SJCRH30 (cell line): ENCODE measurements at regions not wholly inside any gene's neighbourhood (a gene's known extent, or its start where the extent isn't known, plus 50 kb on each side); places are given as distances from the start of the nearest gene placed in this dataset.

Experiments used
- DNase-seq, 2 experiments: peaks; one replicate each; pipeline ENCODE4 v3.0.0-alpha.2; 2015 to 2020
- H3K27ac ChIP-seq: fragments of 250-450 bp; sonication (Bioruptor Pico); 2 replicates; pipeline ENCODE4 v1.5.1; 2020; ENCODE audit warnings: mild to moderate bottlenecking, moderate library complexity
- H3K27me3 ChIP-seq: fragments of 250-450 bp; sonication (Bioruptor Pico); 2 replicates; pipeline ENCODE4 v1.5.1; 2020; ENCODE audit warnings: mild to moderate bottlenecking, moderate library complexity
- H3K36me3 ChIP-seq: fragments of 250-450 bp; sonication (Bioruptor Pico); 2 replicates; pipeline ENCODE4 v1.5.1; 2020; ENCODE audit warnings: mild to moderate bottlenecking, moderate library complexity
- H3K4me1 ChIP-seq: fragments of 250-450 bp; sonication (Bioruptor Pico); 2 replicates; pipeline ENCODE4 v1.5.1; 2020; ENCODE audit warnings: mild to moderate bottlenecking, moderate library complexity
- H3K4me3 ChIP-seq: fragments of 250-450 bp; sonication (Bioruptor Pico); 2 replicates; pipeline ENCODE4 v1.5.1; 2020; ENCODE audit warnings: mild to moderate bottlenecking, moderate library complexity
- H3K9me3 ChIP-seq: fragments of 250-450 bp; sonication (Bioruptor Pico); replicated peaks from 2 replicates; pipeline ENCODE4 v1.5.1; 2020; ENCODE audit warnings: mild to moderate bottlenecking, moderate library complexity

DNA sequence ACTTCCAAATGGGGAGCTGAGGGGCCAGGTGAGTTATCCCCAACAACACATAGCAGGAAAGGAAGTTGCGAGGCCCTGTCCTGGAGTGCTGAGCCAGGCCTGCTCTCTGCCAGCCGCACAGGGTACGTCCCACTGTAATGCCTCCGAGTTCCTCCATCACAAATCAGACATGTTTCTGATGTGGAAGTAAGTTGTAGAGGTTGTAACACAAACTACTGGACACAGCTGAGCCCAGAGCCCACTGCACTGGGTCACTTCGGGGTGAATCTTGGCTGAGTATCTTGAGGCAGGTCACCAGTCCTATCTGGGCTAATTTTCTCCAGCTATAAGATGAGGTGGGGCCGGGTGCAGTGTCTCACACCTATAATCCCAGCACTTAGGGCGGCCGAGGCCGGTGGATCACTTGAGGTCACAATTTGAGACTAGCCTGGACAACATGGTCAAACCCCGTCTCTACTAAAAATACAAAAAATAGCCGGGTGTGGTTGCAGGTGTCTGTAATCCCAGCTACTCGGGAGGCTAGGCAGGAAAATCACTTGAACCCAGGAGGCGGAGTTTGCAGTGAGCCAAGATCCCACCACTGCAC lies 100.8 kb upstream of the CDH5 start:
- no peak for DNase-seq
- Histone ChIP-seq H3K27ac (no peak overlapping the region; the same call in 1 of the 2 replicates), H3K36me3 (no peaks in the 10 kb centered on the region), H3K27me3 (no peaks in the 10 kb centered on the region), H3K4me3 (no peak overlapping the region), H3K9me3 (no peaks in the 10 kb centered on the region), H3K4me1 (peaks cover 84% of the 10 kb centered on the region)

DNA sequence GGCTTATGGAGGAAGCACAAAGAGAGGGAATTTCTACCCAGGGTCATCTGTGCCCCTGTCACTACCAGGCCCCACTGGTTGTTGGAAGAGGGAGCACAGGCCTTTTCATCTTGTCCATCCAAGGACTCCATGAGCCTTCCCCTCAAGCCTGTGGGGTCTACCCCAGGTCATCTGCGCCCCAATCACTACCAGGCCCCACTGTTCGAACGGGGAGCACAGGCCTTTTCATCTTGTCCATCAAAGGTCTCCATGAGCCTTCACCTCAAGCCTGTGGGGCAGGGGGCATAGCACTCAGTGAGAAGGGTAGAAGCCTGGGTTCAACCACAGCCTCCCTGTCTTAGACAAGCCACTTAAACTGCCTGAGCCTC lies 101.5 kb upstream of the CDH5 start:
- Histone ChIP-seq H3K4me1 (peaks cover 83% of the 10 kb centered on the region), H3K27ac (peak overlapping the region; percentile 48), H3K9me3 (no peaks in the 10 kb centered on the region), H3K27me3 (no peaks in the 10 kb centered on the region), H3K36me3 (no peaks in the 10 kb centered on the region), H3K4me3 (no peak overlapping the region)
- peak in 1 of 2 experiments; percentile 2 for DNase-seq

DNA sequence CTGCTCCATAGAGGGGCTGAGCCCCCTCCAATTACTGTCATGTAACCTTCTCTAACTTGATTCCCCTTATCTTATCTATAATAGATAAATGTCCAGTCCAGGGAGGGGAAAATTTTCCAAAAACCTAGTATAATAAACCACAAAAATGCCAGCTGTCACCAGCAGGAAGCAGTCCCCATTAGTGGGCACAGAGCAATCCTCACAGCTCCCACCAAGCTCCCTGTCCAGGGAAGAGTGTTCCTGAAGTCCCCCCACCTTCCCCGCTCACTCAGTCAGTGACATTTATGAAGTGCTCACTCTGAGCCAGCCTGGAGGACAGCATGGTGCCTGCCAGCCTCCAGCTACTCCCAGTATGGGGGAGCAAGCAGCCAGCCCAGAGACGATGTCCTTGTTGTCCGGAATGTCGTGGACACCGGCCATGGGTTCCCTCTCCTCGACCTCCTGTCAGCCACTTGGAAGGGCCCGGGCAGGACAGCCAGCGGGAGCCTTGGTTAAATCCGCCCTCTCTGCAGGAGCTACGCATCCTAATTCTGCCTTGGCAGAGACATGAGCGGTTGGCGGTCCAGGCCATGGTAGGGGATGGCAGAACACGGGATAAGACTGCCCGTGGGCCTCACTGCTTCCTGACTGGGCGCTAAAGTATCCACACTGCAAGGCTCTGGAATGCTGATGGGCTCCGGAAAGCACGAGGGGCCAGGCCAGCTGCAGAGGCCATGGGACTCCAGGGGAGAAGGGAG lies 102.0 kb upstream of the CDH5 start:
- Histone ChIP-seq H3K36me3 (no peaks in the 10 kb centered on the region), H3K27me3 (no peaks in the 10 kb centered on the region), H3K4me1 (peaks cover 82% of the 10 kb centered on the region), H3K27ac (peak overlapping the region; percentile 48), H3K9me3 (no peaks in the 10 kb centered on the region), H3K4me3 (no peak overlapping the region)
- DNase-seq: peak; percentile 66 to 74

DNA sequence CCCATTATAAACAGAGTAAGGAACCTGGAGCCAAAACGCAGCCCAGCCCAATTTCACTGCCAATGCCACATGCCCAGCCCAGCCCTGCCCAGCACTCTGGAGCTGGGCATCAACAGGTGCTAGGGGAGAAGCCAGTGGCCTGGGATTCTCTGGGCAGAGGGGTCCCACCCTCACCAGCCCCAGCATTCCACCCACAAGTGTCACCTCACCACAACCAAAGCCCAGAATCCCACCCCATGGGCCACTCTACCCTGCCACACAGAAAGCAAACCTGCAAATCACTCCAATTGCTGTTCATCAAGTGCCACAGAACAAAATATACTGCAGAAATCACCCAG lies 102.5 kb upstream of the CDH5 start:
- Histone ChIP-seq H3K36me3 (no peaks in the 10 kb centered on the region), H3K4me1 (peaks cover 77% of the 10 kb centered on the region), H3K9me3 (no peaks in the 10 kb centered on the region), H3K27me3 (no peaks in the 10 kb centered on the region), H3K27ac (peak overlapping the region; percentile 48), H3K4me3 (no peak overlapping the region)
- DNase-seq: peak; percentile 53 to 59

DNA sequence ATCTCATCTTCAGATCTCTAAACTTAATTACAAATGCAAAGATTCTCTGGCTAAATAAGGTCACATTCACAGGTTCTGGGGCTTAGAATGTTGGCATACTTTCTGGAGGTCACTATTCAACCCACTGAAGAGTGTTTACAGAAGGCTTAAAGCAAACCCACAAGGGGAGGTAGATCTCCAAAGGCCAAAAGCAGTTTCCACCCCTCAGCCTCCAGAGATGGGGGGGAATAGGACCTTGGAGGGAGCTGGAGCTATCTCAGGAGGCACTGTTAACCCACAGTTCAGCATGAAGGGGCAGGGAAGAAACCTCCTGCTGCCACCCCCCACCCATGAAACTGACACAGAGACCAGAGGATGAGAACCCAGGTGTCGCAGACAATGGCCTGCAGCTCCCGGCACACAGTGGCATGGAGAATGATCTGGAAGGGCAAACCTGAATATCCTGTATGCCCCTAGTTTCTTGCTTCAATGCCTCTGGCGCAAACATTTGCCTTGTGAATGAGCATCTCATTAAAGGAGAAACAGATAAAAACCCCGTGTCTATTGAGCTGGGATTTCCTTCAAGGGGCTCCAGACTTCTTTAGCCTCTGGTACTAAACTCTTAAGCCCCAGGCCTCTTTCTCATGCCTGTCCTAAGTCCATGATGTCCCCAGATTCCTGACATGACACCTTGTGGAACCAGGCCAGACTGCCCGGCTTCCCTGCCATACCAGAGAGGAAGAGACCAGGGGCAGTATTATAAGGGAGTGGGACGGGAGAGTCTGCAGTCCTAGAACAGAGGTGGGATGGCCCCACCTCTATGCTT lies 103.1 kb upstream of the CDH5 start:
- Histone ChIP-seq H3K4me3 (no peak overlapping the region), H3K36me3 (no peaks in the 10 kb centered on the region), H3K27me3 (no peaks in the 10 kb centered on the region), H3K4me1 (peaks cover 71% of the 10 kb centered on the region), H3K27ac (peak overlapping the region; percentile 48), H3K9me3 (no peaks in the 10 kb centered on the region)
- peak; percentile 81 to 92 for DNase-seq

DNA sequence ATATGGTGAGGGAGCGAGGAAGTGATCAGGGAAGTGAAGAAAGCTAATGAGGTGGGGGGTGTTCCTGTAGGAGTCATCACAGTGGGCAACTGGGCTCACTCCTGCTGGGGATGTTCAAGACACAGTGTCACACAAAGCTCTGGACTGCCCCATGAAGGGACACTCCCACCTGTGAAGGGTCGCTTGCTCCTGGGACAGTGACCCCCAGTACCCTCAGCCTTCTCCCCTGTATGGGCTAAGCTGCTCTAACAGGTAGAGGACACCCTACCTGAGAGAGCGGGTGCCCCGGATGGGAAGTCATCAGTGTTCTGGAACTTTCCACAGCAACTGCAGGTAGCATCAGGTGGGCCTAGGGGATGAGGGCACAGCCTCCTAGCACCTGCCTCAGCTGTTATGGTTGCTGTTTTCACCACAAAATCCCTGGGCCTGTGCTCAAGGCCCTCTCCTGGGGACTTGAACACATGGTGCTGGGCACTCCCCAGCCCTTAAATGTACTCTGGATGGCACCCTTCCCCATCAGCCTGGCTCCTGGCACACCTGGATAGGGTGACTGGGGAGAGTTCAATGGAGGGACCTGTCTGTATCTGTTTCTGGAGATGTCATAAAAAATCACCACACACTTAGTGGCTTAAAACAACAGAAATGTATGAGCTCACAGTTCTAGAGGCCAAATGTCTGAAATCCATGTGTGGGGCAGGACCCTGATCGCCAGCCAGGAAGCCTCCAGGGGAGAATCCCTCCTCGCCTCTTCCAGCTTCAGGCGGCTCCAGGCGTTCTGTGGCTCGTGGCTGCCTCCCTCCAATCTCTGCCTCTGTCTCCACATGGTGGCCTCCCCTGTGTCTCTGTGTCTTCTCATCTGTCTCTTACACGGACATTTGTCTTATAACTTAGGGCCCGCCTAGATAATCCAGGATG lies 104.0 kb upstream of the CDH5 start:
- Histone ChIP-seq H3K4me1 (peaks cover 62% of the 10 kb centered on the region), H3K27me3 (no peaks in the 10 kb centered on the region), H3K36me3 (no peaks in the 10 kb centered on the region), H3K4me3 (no peak overlapping the region), H3K27ac (peak overlapping the region; percentile 48), H3K9me3 (no peaks in the 10 kb centered on the region)
- peak in 1 of 2 experiments; percentile 91 for DNase-seq

DNA sequence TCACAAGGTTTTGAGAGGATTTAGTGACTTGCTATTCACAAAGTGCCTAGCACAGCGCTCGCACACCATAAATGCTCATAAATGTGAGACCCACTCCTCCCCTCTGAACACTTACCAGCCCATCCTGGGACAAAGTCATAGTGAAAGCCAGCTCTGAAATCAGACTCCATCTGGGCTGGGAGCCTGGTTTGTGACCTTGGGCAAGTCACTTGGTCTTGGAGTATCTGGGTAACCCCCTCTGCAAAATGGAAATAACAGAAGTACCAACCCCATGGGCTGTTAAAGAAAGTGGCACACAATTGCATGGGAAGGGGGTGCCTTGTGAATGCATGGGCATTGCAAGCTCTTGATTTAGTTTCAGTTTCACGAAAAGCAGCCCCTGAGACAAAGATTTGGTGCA lies 104.7 kb upstream of the CDH5 start:
- Histone ChIP-seq H3K4me3 (no peak overlapping the region), H3K36me3 (no peaks in the 10 kb centered on the region), H3K9me3 (no peaks in the 10 kb centered on the region), H3K27me3 (no peaks in the 10 kb centered on the region), H3K27ac (no peak overlapping the region), H3K4me1 (peaks cover 60% of the 10 kb centered on the region)
- peak in 1 of 2 experiments; percentile 20 for DNase-seq

DNA sequence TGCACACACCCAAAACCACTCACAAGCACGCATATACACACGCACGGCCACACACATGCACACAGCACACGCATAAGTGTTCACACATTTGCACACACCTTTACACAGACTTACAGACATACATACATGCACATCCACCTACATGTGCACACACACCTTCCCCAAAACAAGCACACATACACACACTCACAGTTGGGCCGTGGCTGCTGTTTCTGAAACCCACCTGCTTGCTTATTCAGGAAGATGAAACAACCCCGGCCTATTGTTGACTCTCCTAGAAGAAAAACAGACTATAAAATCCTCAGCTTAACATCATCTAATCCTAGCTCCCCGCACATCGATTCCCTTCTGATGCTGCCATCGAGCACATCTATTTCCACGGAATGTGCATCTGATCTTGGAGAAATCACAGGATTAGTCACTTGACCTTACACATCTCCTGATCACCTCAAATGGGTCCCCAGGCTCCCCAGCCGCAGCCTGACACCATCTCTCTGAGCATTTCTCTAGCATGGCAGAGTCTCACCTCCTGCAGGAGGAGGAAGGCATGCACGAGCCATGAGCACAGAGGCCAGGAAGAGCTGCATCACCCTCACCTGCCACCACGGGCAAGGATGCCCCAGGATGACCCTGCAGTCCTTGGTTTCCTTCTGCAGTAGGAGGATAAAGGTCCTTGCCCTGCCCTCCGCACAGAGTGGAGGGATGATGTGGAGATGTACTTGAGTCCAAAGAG lies 105.8 kb upstream of the CDH5 start:
- no peaks in the 10 kb centered on the region for H3K9me3 ChIP-seq
- peak in 1 of 2 experiments; percentile 1 for DNase-seq
- no peak overlapping the region for H3K4me3 ChIP-seq
- peaks cover 63% of the 10 kb centered on the region for H3K4me1 ChIP-seq
- H3K27me3 ChIP-seq: no peaks in the 10 kb centered on the region
- no peaks in the 10 kb centered on the region for H3K36me3 ChIP-seq
- no peak overlapping the region for H3K27ac ChIP-seq

DNA sequence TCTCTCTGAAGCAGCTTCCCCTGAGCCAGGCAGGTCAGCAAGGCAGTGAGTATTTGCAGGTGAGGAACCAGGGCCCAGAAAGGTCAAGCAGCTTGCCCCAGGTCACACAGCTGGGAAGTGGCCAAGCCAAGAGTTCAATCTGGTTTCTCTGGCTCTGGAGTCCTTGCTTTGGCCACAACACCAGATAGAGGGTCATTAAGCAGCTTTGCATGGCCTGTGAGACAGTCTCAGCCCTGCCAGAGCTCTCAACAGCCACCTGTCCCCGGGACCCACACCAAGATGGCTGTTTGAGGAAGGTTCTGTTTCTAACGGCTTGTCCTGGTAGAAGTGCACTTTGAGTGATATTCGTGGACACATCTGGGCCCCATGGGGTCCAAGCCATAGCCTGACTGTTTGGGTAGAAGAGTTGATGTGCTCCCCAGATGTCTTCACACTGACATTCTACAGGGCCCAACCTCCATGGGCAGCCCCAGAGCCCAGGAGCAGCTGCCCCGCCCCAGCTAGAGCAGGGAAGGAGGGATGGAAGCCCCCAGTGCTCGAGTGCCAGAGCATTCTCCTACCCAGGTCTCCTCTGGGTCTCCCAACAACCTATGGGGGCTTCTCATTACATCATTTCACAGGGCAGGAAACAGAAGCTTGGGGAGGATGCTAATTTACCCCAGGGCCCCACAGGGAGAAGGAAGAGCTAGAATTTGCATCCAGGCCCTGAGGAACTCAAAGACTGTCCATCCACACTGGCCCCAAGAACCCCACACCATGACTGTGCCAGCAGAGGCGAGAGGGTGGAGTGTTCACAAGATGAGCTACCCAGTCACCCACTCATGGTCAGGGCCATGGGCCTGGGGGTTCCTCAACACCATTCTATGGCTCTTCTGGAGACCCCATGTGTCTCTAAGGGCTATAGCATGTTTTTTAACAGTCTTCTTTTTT lies 107.3 kb upstream of the CDH5 start:
- no peaks in the 10 kb centered on the region for H3K36me3 ChIP-seq
- DNase-seq: no peak
- H3K9me3 ChIP-seq: no peaks in the 10 kb centered on the region
- H3K27ac ChIP-seq: no peak overlapping the region
- no peaks in the 10 kb centered on the region for H3K27me3 ChIP-seq
- H3K4me1 ChIP-seq: peaks cover 60% of the 10 kb centered on the region
- H3K4me3 ChIP-seq: no peak overlapping the region

DNA sequence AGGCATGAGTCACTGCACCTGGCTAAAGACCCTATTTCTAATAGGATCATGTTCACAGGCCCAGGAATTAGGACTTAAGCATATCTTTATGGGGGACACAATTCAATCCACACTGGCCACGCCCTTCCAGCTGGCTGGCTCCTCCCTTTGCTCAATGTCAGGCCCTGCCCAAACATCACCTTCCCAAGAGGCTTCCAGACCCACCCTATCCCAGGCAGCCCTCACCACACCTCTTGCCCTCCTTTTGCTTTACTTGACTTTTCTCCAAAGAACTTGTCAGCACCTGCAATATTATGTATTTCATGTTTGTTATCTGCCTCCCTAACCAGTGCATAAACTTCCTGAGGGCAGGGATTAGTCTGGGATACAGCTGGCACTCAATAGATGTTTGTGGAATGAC lies 109.6 kb upstream of the CDH5 start:
- Histone ChIP-seq H3K9me3 (no peaks in the 10 kb centered on the region), H3K4me1 (peaks cover 47% of the 10 kb centered on the region), H3K27ac (no peak overlapping the region), H3K36me3 (no peaks in the 10 kb centered on the region), H3K4me3 (no peak overlapping the region), H3K27me3 (no peaks in the 10 kb centered on the region)
- peak; percentile 42 to 75 for DNase-seq

DNA sequence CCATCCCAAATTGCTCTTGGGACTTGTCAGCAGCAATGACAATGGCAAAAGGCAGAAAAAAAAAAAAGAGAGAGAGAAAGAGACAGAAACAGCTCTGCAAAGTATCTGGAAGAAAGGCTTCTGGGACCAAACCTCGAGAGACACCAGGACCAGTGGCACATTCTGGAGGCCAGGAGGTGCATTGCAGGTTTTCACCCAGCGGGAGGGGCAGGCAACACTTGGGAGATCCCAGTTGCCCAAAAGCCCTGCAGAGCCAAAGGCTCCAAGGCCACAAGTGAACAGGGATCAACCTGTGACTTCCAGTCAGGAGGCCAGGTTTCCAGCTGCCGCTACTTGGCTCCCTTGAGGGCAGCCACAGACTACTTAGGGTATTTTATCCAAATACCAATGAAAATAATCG lies 110.8 kb upstream of the CDH5 start:
- Histone ChIP-seq H3K36me3 (no peaks in the 10 kb centered on the region), H3K4me1 (peaks cover 47% of the 10 kb centered on the region), H3K4me3 (no peak overlapping the region), H3K9me3 (no peaks in the 10 kb centered on the region), H3K27me3 (no peaks in the 10 kb centered on the region), H3K27ac (no peak overlapping the region)
- peak; percentile 62 to 64 for DNase-seq

DNA sequence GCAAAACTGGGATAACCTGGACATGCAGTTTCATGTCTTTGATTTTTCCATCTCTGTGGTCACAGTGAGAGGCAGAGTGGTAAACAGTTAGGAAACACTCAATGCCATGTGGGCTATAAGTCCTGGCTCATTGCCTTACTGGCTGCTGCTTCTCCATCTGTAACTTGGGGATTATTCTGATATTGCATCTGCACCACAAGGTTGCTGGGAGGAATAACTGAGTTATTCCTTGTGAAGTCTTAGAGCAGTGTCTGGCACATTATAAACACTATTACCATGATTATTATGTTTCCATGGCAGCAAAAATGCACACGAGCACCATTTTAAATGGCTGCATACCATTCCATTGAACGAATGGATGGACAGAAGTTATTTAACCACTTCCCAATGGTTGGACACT lies 111.7 kb upstream of the CDH5 start:
- Histone ChIP-seq H3K9me3 (no peaks in the 10 kb centered on the region), H3K4me3 (no peak overlapping the region), H3K27ac (no peak overlapping the region), H3K27me3 (no peaks in the 10 kb centered on the region), H3K36me3 (no peaks in the 10 kb centered on the region), H3K4me1 (peaks cover 52% of the 10 kb centered on the region)
- DNase-seq: no peak

DNA sequence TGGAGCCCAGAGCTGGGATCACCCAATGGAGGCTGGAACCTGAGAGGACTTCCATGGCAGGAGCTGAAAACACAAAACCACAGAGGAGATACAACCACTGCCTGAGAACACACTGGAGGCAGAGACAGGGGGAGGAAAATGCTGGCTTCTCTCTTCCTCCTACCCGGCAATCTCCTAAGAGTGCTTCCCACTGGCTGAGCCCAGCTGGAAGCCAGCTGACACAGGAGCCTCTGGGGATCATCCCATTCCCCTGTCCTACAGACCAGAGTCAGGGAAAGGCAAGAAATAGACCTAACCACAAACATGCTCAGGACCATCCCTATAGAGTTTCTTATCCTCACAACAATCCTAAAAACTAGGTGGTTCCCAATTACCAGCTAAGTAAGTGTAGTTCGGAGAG lies 112.4 kb upstream of the CDH5 start:
- Histone ChIP-seq H3K27me3 (no peaks in the 10 kb centered on the region), H3K9me3 (no peaks in the 10 kb centered on the region), H3K36me3 (no peaks in the 10 kb centered on the region), H3K4me3 (no peak overlapping the region), H3K27ac (no peak overlapping the region), H3K4me1 (peaks cover 55% of the 10 kb centered on the region)
- peak in 1 of 2 experiments; percentile 51 for DNase-seq
